Caco-2 (cell line): ENCODE measurements at regions not wholly inside any gene's neighbourhood (a gene's known extent, or its start where the extent isn't known, plus 50 kb on each side); places are given as distances from the start of the nearest gene placed in this dataset.

Experiments
- BruUV-seq: library from RNA; stranded (reverse); fragments of 400-500 nt; replicated peaks from 2 replicates; lab custom pipeline; 2021; lab: Mats Ljungman, UMichigan
- CTCF ChIA-PET: fragments of 300-600 bp; sonication (Branson Sonifier 250); formaldehyde crosslinking; loops from one replicate; lab custom pipeline; 2022; ENCODE audit warnings: antibody characterized with exemption; lab: Charles Lee
- POLR2A ChIA-PET: fragments of 300-600 bp; sonication (Branson Sonifier 250); formaldehyde crosslinking; loops from one replicate; lab custom pipeline; 2022; ENCODE audit warnings: antibody characterized with exemption; lab: Charles Lee
- DNase-seq, 2 experiments: peaks; one replicate each; pipeline versions ENCODE4 v3.0.0 to v3.0.0-alpha.2; 2020 to 2022
- H3K27me3 ChIP-seq: replicated peaks from 2 replicates; pipeline ENCODE4 v1.6.0; 2011; ENCODE audit warnings: low read length; ENCODE audit not compliant: control insufficient read depth, insufficient read depth
- H3K36me3 ChIP-seq: 2 replicates; pipeline ENCODE4 v1.5.1; 2011; ENCODE audit warnings: low read length; ENCODE audit not compliant: control insufficient read depth, insufficient read depth
- H3K4me1 ChIP-seq: fragments of 250-450 bp; sonication (Bioruptor Pico); 2 replicates; pipeline ENCODE4 v1.5.1; 2020; ENCODE audit warnings: mild to moderate bottlenecking
- H3K4me3 ChIP-seq: 2 replicates; pipeline ENCODE4 v1.5.1; 2011; ENCODE audit warnings: low read depth, mild to moderate bottlenecking, control low read depth, low read length
- H3K9me3 ChIP-seq: fragments of 250-450 bp; sonication (Bioruptor Pico); 2 replicates; pipeline ENCODE4 v1.5.1; 2020; ENCODE audit warnings: mild to moderate bottlenecking, moderate library complexity
- H3K27ac Mint-ChIP-seq: one replicate; pipeline ENCODE4 v1.8.0; 2022; ENCODE audit warnings: mixed read lengths; ENCODE audit not compliant: unreplicated experiment
- H3K27me3 Mint-ChIP-seq: one replicate; pipeline ENCODE4 v1.8.0; 2022; ENCODE audit warnings: mixed read lengths; ENCODE audit not compliant: insufficient read depth, unreplicated experiment
- H3K36me3 Mint-ChIP-seq: one replicate; pipeline ENCODE4 v1.8.0; 2022; ENCODE audit warnings: mild to moderate bottlenecking, mixed read lengths; ENCODE audit not compliant: insufficient read depth, unreplicated experiment
- H3K4me1 Mint-ChIP-seq: one replicate; pipeline ENCODE4 v1.8.0; 2022; ENCODE audit warnings: low read depth, mixed read lengths; ENCODE audit not compliant: unreplicated experiment
- H3K4me3 Mint-ChIP-seq: one replicate; pipeline ENCODE4 v1.8.0; 2022; ENCODE audit warnings: mild to moderate bottlenecking, moderate library complexity, mixed read lengths; ENCODE audit not compliant: unreplicated experiment
- H3K9me3 Mint-ChIP-seq: one replicate; pipeline ENCODE4 v1.8.0; 2022; ENCODE audit warnings: mixed read lengths; ENCODE audit not compliant: unreplicated experiment
- CTCF ChIP-seq, 2 experiments: fragments of 200-600 bp in 1 of 2; IDR thresholded peaks; 1 replicate in 1 of 2; 2 replicates in 1 of 2; pipeline versions ENCODE4 v1.5.1 to v1.8.0; 2011 to 2022; ENCODE audit warnings: antibody characterized with exemption in 1 of 2, control low read depth in 1 of 2, inconsistent platforms in 1 of 2, low read depth in 1 of 2, low read length in 1 of 2, mild to moderate bottlenecking in 1 of 2, moderate library complexity in 1 of 2; ENCODE audit not compliant: insufficient read depth in 1 of 2, severe bottlenecking in 1 of 2, unreplicated experiment in 1 of 2
- intact Hi-C: fragments of 100-400 bp; cut with micrococcal nuclease; formaldehyde crosslinking; loops from one replicate; pipeline ENCODE4 v1.10.0; 2022; ENCODE audit not compliant: unreplicated experiment

GRCh38 chr13:57470491-57470890 lies 161.1 kb upstream of the PCDH17 start:
- Mint-ChIP-seq H3K9me3 (no peaks in the 10 kb centered on the region), H3K4me3 (no peak overlapping the region), H3K27ac (no peak overlapping the region), H3K4me1 (no peaks in the 10 kb centered on the region), H3K36me3 (no peaks in the 10 kb centered on the region), H3K27me3 (no peaks in the 10 kb centered on the region)
- no peak overlapping the region for H3K4me3 ChIP-seq
- H3K27me3 ChIP-seq = no peaks in the 10 kb centered on the region
- CTCF ChIA-PET = no interaction called here
- POLR2A ChIA-PET = no interaction called here
- BruUV-seq = no TSS peak
- DNase-seq = no peak
- no peaks in the 10 kb centered on the region for H3K36me3 ChIP-seq
- no peaks in the 10 kb centered on the region for H3K4me1 ChIP-seq
- H3K9me3 ChIP-seq = no peaks in the 10 kb centered on the region
- no peak for TF ChIP-seq CTCF (IDR thresholded peaks at IDR 0.05; ENCODE audit: insufficient read depth in 1 of 2, low read depth in 1 of 2, low read length in 1 of 2, severe bottlenecking in 1 of 2, unreplicated experiment in 1 of 2)
- intact Hi-C loops = no loop called here

- BruUV-seq = no TSS peak
- H3K4me1 ChIP-seq = no peaks in the 10 kb centered on the region
- H3K4me3 ChIP-seq = no peak overlapping the region
- Mint-ChIP-seq H3K27me3 (no peaks in the 10 kb centered on the region), H3K4me3 (no peak overlapping the region), H3K4me1 (no peaks in the 10 kb centered on the region), H3K9me3 (no peaks in the 10 kb centered on the region), H3K27ac (no peak overlapping the region), H3K36me3 (no peaks in the 10 kb centered on the region)
- TF ChIP-seq CTCF (IDR thresholded peaks at IDR 0.05; ENCODE audit: insufficient read depth in 1 of 2, low read depth in 1 of 2, low read length in 1 of 2, severe bottlenecking in 1 of 2, unreplicated experiment in 1 of 2) = no peak
- intact Hi-C loops = no loop called here
- H3K27me3 ChIP-seq = no peaks in the 10 kb centered on the region
- POLR2A ChIA-PET = no interaction called here
- CTCF ChIA-PET = no interaction called here
- H3K9me3 ChIP-seq = no peaks in the 10 kb centered on the region
- no peaks in the 10 kb centered on the region for H3K36me3 ChIP-seq
- no peak for DNase-seq
Measured at GRCh38 chr13:57491318-57491717, 140.2 kb upstream of the PCDH17 start.

- no peaks in the 10 kb centered on the region for H3K4me1 Mint-ChIP-seq
- H3K9me3 ChIP-seq = no peaks in the 10 kb centered on the region
- no peaks in the 10 kb centered on the region for H3K4me1 ChIP-seq
- ChIA-PET POLR2A (no interaction called here), CTCF (no interaction called here)
- H3K27me3 ChIP-seq = no peaks in the 10 kb centered on the region
- DNase-seq = no peak
- H3K36me3 Mint-ChIP-seq = no peaks in the 10 kb centered on the region
- TF ChIP-seq CTCF (IDR thresholded peaks at IDR 0.05; ENCODE audit: insufficient read depth in 1 of 2, low read depth in 1 of 2, low read length in 1 of 2, severe bottlenecking in 1 of 2, unreplicated experiment in 1 of 2) = no peak
- no TSS peak for BruUV-seq
- no peaks in the 10 kb centered on the region for H3K36me3 ChIP-seq
- H3K9me3 Mint-ChIP-seq = no peaks in the 10 kb centered on the region
- no peak overlapping the region for H3K4me3 ChIP-seq
- intact Hi-C loops = no loop called here
- no peak overlapping the region for H3K27ac Mint-ChIP-seq
- H3K4me3 Mint-ChIP-seq = no peak overlapping the region
- H3K27me3 Mint-ChIP-seq = no peaks in the 10 kb centered on the region
Measured at GRCh38 chr13:57507752-57508463, 123.6 kb upstream of the PCDH17 start.
